CD4-positive, alpha-beta T cell (primary cell): ENCODE measurements at regions not wholly inside any gene's neighbourhood (a gene's known extent, or its start where the extent isn't known, plus 50 kb on each side); places are given as distances from the start of the nearest gene placed in this dataset.

Experiments used
- ATAC-seq: fragments of 200-7000 bp; cut with Tn5 transposase; one replicate; pipeline ENCODE4 v1.10.0; 2022; ENCODE audit warnings: mild to moderate bottlenecking; ENCODE audit not compliant: poor library complexity
- CTCF ChIA-PET: fragments of 350-600 bp; sonication (Branson Sonifier 250); formaldehyde crosslinking; loops from one replicate; lab custom pipeline; 2021; ENCODE audit warnings: antibody characterized with exemption, inconsistent platforms; lab: Charles Lee
- POLR2A ChIA-PET: fragments of 350-600 bp; sonication (Branson Sonifier 250); formaldehyde crosslinking; loops from one replicate; lab custom pipeline; 2021; ENCODE audit warnings: antibody characterized with exemption, inconsistent platforms; lab: Charles Lee
- DNase-seq, 14 experiments: peaks; one replicate each; pipeline ENCODE4 v3.0.0-alpha.2; 2013 to 2020; ENCODE audit warnings: mixed read lengths in 2 of 14
- H3K27ac ChIP-seq, 2 donors: one replicate each; pipeline versions ENCODE4 v1.5.1 to v1.7.0; 2013; ENCODE audit warnings: low read length in 2 of 2, low read depth in 1 of 2, mild to moderate bottlenecking in 1 of 2
- H3K27me3 ChIP-seq, 2 experiments: 1 replicate in 1 of 2; 2 replicates in 1 of 2; pipeline versions ENCODE4 v1.6.1 to v1.7.0; 2013; ENCODE audit warnings: low read length in 2 of 2, control low read depth in 1 of 2, mild to moderate bottlenecking in 1 of 2, moderate library complexity in 1 of 2; ENCODE audit not compliant: insufficient read depth in 2 of 2, control insufficient read depth in 1 of 2
- H3K36me3 ChIP-seq: one replicate; pipeline ENCODE4 v1.6.1; 2013; ENCODE audit warnings: low read length, control low read depth; ENCODE audit not compliant: insufficient read depth
- H3K4me1 ChIP-seq: one replicate; pipeline ENCODE4 v1.6.1; 2013; ENCODE audit warnings: low read length, control low read depth; ENCODE audit not compliant: insufficient read depth
- H3K4me3 ChIP-seq: one replicate; pipeline ENCODE4 v1.5.1; 2013; ENCODE audit warnings: mild to moderate bottlenecking, low read length, moderate library complexity
- H3K9me3 ChIP-seq, 2 experiments: 1 replicate in 1 of 2; 2 replicates in 1 of 2; pipeline versions ENCODE4 v1.6.1 to v1.7.0; 2013; ENCODE audit warnings: low read length in 2 of 2, mild to moderate bottlenecking in 2 of 2, control low read depth in 1 of 2, moderate library complexity in 1 of 2; ENCODE audit not compliant: control insufficient read depth in 1 of 2, insufficient read depth in 1 of 2
- H3K27ac Mint-ChIP-seq: one replicate; pipeline ENCODE4 v1.8.0; 2020; ENCODE audit warnings: mixed read lengths
- H3K27me3 Mint-ChIP-seq: one replicate; pipeline ENCODE4 v1.8.0; 2021; ENCODE audit warnings: mixed read lengths
- H3K36me3 Mint-ChIP-seq: one replicate; pipeline ENCODE4 v1.8.0; 2021; ENCODE audit warnings: low read depth, mixed read lengths
- H3K4me1 Mint-ChIP-seq: one replicate; pipeline ENCODE4 v1.8.0; 2021; ENCODE audit warnings: low read depth, mixed read lengths
- H3K4me3 Mint-ChIP-seq: one replicate; pipeline ENCODE4 v1.8.0; 2020; ENCODE audit warnings: mild to moderate bottlenecking, mixed read lengths
- H3K9me3 Mint-ChIP-seq: one replicate; pipeline ENCODE4 v1.8.0; 2020; ENCODE audit warnings: mixed read lengths
- intact Hi-C, 2 experiments: fragments of 100-400 bp; cut with DNase I in 1 of 2; cut with micrococcal nuclease in 1 of 2; formaldehyde crosslinking; loops; one replicate each; pipeline versions ENCODE4 v1.15.1 to v1.9.0; 2023 to 2025; cut with DNase I, micrococcal nuclease
- TF ChIP-seq, protein P1 (sequence below): fragments of 200-600 bp; IDR thresholded peaks from one replicate; pipeline ENCODE4 v1.8.0; 2022; ENCODE audit warnings: antibody characterized with exemption, mild to moderate bottlenecking

DNA sequence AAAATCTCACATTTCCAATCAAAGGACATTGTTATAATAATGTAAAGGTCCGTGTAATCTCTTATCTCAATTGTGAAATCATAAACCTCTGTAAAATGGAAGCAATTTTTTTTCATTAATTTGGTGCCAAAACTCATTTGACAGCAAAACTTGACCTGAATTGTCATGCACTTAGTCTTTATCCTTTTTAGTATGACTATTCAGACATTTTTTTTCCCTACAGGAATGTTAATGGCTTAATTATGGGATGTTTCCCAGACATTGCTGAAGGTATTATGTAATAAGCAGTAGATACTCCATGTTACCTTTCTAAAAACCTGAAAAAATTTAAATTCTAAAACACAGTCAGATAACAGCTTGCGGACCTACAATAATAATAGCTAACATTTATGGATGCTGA is 228.9 kb downstream of the LHFPL1 start:
- intact Hi-C loops, result no loop called here
- Histone ChIP-seq H3K4me1 (no peaks in the 10 kb centered on the region), H3K27me3 (no peaks in the 10 kb centered on the region), H3K36me3 (no peaks in the 10 kb centered on the region), H3K4me3 (no peak overlapping the region), H3K27ac (no peak overlapping the region), H3K9me3 (no peaks in the 10 kb centered on the region)
- H3K4me3 Mint-ChIP-seq, result no peak overlapping the region
- no peaks in the 10 kb centered on the region for H3K27me3 Mint-ChIP-seq
- CTCF ChIA-PET, result no interaction called here
- no peaks in the 10 kb centered on the region for H3K36me3 Mint-ChIP-seq
- H3K9me3 Mint-ChIP-seq, result peaks cover 3% of the 10 kb centered on the region
- TF ChIP-seq, protein P1, sequence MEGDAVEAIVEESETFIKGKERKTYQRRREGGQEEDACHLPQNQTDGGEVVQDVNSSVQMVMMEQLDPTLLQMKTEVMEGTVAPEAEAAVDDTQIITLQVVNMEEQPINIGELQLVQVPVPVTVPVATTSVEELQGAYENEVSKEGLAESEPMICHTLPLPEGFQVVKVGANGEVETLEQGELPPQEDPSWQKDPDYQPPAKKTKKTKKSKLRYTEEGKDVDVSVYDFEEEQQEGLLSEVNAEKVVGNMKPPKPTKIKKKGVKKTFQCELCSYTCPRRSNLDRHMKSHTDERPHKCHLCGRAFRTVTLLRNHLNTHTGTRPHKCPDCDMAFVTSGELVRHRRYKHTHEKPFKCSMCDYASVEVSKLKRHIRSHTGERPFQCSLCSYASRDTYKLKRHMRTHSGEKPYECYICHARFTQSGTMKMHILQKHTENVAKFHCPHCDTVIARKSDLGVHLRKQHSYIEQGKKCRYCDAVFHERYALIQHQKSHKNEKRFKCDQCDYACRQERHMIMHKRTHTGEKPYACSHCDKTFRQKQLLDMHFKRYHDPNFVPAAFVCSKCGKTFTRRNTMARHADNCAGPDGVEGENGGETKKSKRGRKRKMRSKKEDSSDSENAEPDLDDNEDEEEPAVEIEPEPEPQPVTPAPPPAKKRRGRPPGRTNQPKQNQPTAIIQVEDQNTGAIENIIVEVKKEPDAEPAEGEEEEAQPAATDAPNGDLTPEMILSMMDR, result no peak
- POLR2A ChIA-PET, result no interaction called here
- H3K4me1 Mint-ChIP-seq, result no peaks in the 10 kb centered on the region
- DNase-seq (no peak), ATAC-seq (no peak)
- H3K27ac Mint-ChIP-seq, result no peak overlapping the region

DNA sequence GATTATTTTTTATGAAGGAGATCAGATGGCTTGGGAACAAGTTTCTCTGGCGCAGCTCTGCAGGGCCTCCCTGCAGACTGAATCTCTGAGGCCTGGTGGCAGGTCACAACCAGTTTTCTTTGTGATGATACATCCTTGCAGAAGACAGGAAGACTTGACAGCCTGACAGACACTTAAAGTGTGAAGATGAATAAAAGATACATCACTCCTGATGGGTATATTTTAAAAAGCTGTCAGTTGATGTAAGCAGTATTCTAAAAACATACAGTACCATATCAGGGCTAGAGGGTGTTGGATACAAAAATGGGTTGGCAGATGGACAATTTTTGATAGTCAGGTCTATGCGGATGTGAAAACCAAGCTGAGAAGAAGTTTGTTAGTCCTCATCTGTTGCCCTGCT is 239.5 kb downstream of the LHFPL1 start:
- ChIA-PET POLR2A (no interaction called here), CTCF (no interaction called here)
- no peaks in the 10 kb centered on the region for H3K9me3 ChIP-seq
- no peak overlapping the region for H3K4me3 Mint-ChIP-seq
- no peaks in the 10 kb centered on the region for H3K27me3 ChIP-seq
- no peaks in the 10 kb centered on the region for H3K4me1 Mint-ChIP-seq
- ATAC-seq (no peak), DNase-seq (no peak)
- no peaks in the 10 kb centered on the region for H3K9me3 Mint-ChIP-seq
- TF ChIP-seq, protein P1, result no peak
- no peaks in the 10 kb centered on the region for H3K27me3 Mint-ChIP-seq
- intact Hi-C loops, result no loop called here
- H3K36me3 ChIP-seq, result no peaks in the 10 kb centered on the region
- no peak overlapping the region for H3K27ac ChIP-seq
- H3K27ac Mint-ChIP-seq, result no peak overlapping the region
- H3K4me3 ChIP-seq, result no peak overlapping the region
- H3K4me1 ChIP-seq, result no peaks in the 10 kb centered on the region
- no peaks in the 10 kb centered on the region for H3K36me3 Mint-ChIP-seq

DNA sequence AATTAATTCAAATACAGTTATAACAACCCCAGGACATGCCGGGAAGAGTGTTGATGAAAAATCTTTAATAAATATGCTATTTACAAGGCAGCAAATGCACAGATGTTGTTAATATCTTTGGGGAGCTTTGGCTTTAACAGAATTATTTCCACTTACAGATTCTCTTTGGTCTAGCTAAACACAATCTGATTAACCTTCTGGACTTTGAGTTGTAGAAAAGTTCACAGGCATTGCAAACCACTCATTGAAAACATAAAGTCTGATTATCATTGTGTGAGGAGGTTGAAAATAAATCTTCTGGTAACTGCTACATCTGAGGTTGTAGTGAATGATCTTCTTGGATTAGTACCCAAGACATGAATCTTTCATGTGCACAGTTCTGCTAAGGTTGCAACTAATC is 255.6 kb downstream of the LHFPL1 start:
- Mint-ChIP-seq H3K36me3 (no peaks in the 10 kb centered on the region), H3K27ac (no peak overlapping the region), H3K9me3 (no peaks in the 10 kb centered on the region), H3K27me3 (no peaks in the 10 kb centered on the region), H3K4me3 (no peak overlapping the region), H3K4me1 (no peaks in the 10 kb centered on the region)
- no peak for DNase-seq
- Histone ChIP-seq H3K4me3 (no peak overlapping the region), H3K4me1 (no peaks in the 10 kb centered on the region), H3K36me3 (no peaks in the 10 kb centered on the region), H3K27me3 (no peaks in the 10 kb centered on the region), H3K9me3 (no peaks in the 10 kb centered on the region), H3K27ac (no peak overlapping the region)
- POLR2A ChIA-PET, result no interaction called here
- TF ChIP-seq, protein P1, result no peak
- intact Hi-C loops, result no loop called here
- no peak for ATAC-seq
- CTCF ChIA-PET, result no interaction called here
